T-helper 1 cell treated with Interleukin-12 subunit alpha and Interleukin-12 subunit beta and Interleukin-4 antibody, amounts not matched to agents 30 μg/mL and 1 μg/mL, for 36 hours (primary cell): ENCODE measurements at regions not wholly inside any gene's neighbourhood (a gene's known extent, or its start where the extent isn't known, plus 50 kb on each side); places are given as distances from the start of the nearest gene placed in this dataset.

ENCODE experiments used
- H3K27ac Mint-ChIP-seq: one replicate; pipeline ENCODE4 v1.8.0; 2021; ENCODE audit warnings: mild to moderate bottlenecking, mixed read lengths
- H3K27me3 Mint-ChIP-seq: one replicate; pipeline ENCODE4 v1.8.0; 2021; ENCODE audit warnings: low read depth, mixed read lengths
- H3K36me3 Mint-ChIP-seq: one replicate; pipeline ENCODE4 v1.8.0; 2021; ENCODE audit warnings: low read depth, mixed read lengths
- H3K4me1 Mint-ChIP-seq: one replicate; pipeline ENCODE4 v1.8.0; 2021; ENCODE audit warnings: low read depth, mixed read lengths
- H3K4me3 Mint-ChIP-seq: one replicate; pipeline ENCODE4 v1.8.0; 2021; ENCODE audit warnings: mild to moderate bottlenecking, moderate library complexity, mixed read lengths
- H3K9me3 Mint-ChIP-seq: one replicate; pipeline ENCODE4 v1.8.0; 2021; ENCODE audit warnings: mixed read lengths

- no peak overlapping the region for H3K4me3 Mint-ChIP-seq
- peaks cover 5% of the 10 kb centered on the region for H3K9me3 Mint-ChIP-seq
- H3K4me1 Mint-ChIP-seq, result no peaks in the 10 kb centered on the region
- no peaks in the 10 kb centered on the region for H3K27me3 Mint-ChIP-seq
- no peak overlapping the region for H3K27ac Mint-ChIP-seq
- no peaks in the 10 kb centered on the region for H3K36me3 Mint-ChIP-seq
Observed at GRCh38 chr5:156096259-156096658, 230.7 kb upstream of the SGCD start.

GRCh38 chr5:156103155-156103885, 223.6 kb upstream of the SGCD start:
- no peaks in the 10 kb centered on the region for H3K9me3 Mint-ChIP-seq
- no peaks in the 10 kb centered on the region for H3K4me1 Mint-ChIP-seq
- no peak overlapping the region for H3K27ac Mint-ChIP-seq
- H3K36me3 Mint-ChIP-seq, result no peaks in the 10 kb centered on the region
- no peak overlapping the region for H3K4me3 Mint-ChIP-seq
- H3K27me3 Mint-ChIP-seq, result peaks cover 7% of the 10 kb centered on the region

- H3K4me3 Mint-ChIP-seq, result no peak overlapping the region
- H3K27me3 Mint-ChIP-seq, result peaks cover 14% of the 10 kb centered on the region
- no peaks in the 10 kb centered on the region for H3K9me3 Mint-ChIP-seq
- H3K36me3 Mint-ChIP-seq, result no peaks in the 10 kb centered on the region
- H3K4me1 Mint-ChIP-seq, result no peaks in the 10 kb centered on the region
- H3K27ac Mint-ChIP-seq, result no peak overlapping the region
Observed at GRCh38 chr5:156109317-156110023, 217.5 kb upstream of the SGCD start.

GRCh38 chr5:156119692-156120091, 207.3 kb upstream of the SGCD start:
- Mint-ChIP-seq H3K4me3 (no peak overlapping the region), H3K27ac (no peak overlapping the region), H3K4me1 (no peaks in the 10 kb centered on the region), H3K36me3 (no peaks in the 10 kb centered on the region), H3K27me3 (peaks cover 13% of the 10 kb centered on the region), H3K9me3 (no peaks in the 10 kb centered on the region)

GRCh38 chr5:156120777-156121176, 206.2 kb upstream of the SGCD start:
- Mint-ChIP-seq H3K4me3 (no peak overlapping the region), H3K36me3 (no peaks in the 10 kb centered on the region), H3K27ac (no peak overlapping the region), H3K9me3 (no peaks in the 10 kb centered on the region), H3K4me1 (no peaks in the 10 kb centered on the region), H3K27me3 (peaks cover 13% of the 10 kb centered on the region)

GRCh38 chr5:156121234-156121633, 205.7 kb upstream of the SGCD start:
- Mint-ChIP-seq H3K27ac (no peak overlapping the region), H3K27me3 (peaks cover 13% of the 10 kb centered on the region)

GRCh38 chr5:156121882-156122281, 205.1 kb upstream of the SGCD start:
- no peaks in the 10 kb centered on the region for H3K36me3 Mint-ChIP-seq
- no peaks in the 10 kb centered on the region for H3K9me3 Mint-ChIP-seq

More at GRCh38 chr5:156121234-156121633, 205.7 kb upstream of the SGCD start:
- Mint-ChIP-seq H3K9me3 (no peaks in the 10 kb centered on the region), H3K36me3 (no peaks in the 10 kb centered on the region), H3K4me3 (no peak overlapping the region), H3K4me1 (no peaks in the 10 kb centered on the region)

GRCh38 chr5:156124708-156125107, 202.3 kb upstream of the SGCD start:
- H3K27ac Mint-ChIP-seq, result no peak overlapping the region

More at GRCh38 chr5:156121882-156122281, 205.1 kb upstream of the SGCD start:
- no peak overlapping the region for H3K27ac Mint-ChIP-seq
- H3K4me3 Mint-ChIP-seq, result no peak overlapping the region
- peaks cover 13% of the 10 kb centered on the region for H3K27me3 Mint-ChIP-seq
- no peaks in the 10 kb centered on the region for H3K4me1 Mint-ChIP-seq

GRCh38 chr5:156125118-156125517, 201.8 kb upstream of the SGCD start:
- no peaks in the 10 kb centered on the region for H3K4me1 Mint-ChIP-seq
- H3K27ac Mint-ChIP-seq, result no peak overlapping the region
- H3K27me3 Mint-ChIP-seq, result peaks cover 6% of the 10 kb centered on the region
- H3K9me3 Mint-ChIP-seq, result no peaks in the 10 kb centered on the region
- no peak overlapping the region for H3K4me3 Mint-ChIP-seq
- H3K36me3 Mint-ChIP-seq, result no peaks in the 10 kb centered on the region

More at GRCh38 chr5:156124708-156125107, 202.3 kb upstream of the SGCD start:
- no peaks in the 10 kb centered on the region for H3K36me3 Mint-ChIP-seq
- H3K9me3 Mint-ChIP-seq, result no peaks in the 10 kb centered on the region
- H3K27me3 Mint-ChIP-seq, result peaks cover 10% of the 10 kb centered on the region
- H3K4me1 Mint-ChIP-seq, result no peaks in the 10 kb centered on the region
- H3K4me3 Mint-ChIP-seq, result no peak overlapping the region

GRCh38 chr5:156126716-156127115, 200.2 kb upstream of the SGCD start:
- Mint-ChIP-seq H3K27me3 (no peaks in the 10 kb centered on the region), H3K27ac (no peak overlapping the region), H3K4me3 (no peak overlapping the region), H3K9me3 (no peaks in the 10 kb centered on the region), H3K4me1 (no peaks in the 10 kb centered on the region), H3K36me3 (no peaks in the 10 kb centered on the region)

- Mint-ChIP-seq H3K27me3 (no peaks in the 10 kb centered on the region), H3K4me3 (no peak overlapping the region), H3K4me1 (no peaks in the 10 kb centered on the region), H3K36me3 (no peaks in the 10 kb centered on the region), H3K9me3 (no peaks in the 10 kb centered on the region), H3K27ac (no peak overlapping the region)
Observed at GRCh38 chr5:156128026-156128425, 198.9 kb upstream of the SGCD start.

- Mint-ChIP-seq H3K4me1 (no peaks in the 10 kb centered on the region), H3K4me3 (no peak overlapping the region), H3K36me3 (no peaks in the 10 kb centered on the region), H3K9me3 (no peaks in the 10 kb centered on the region), H3K27ac (no peak overlapping the region), H3K27me3 (peaks cover 4% of the 10 kb centered on the region)
Observed at GRCh38 chr5:156134216-156134615, 192.7 kb upstream of the SGCD start.

- H3K4me1 Mint-ChIP-seq, result no peaks in the 10 kb centered on the region
- H3K4me3 Mint-ChIP-seq, result no peak overlapping the region
- no peaks in the 10 kb centered on the region for H3K36me3 Mint-ChIP-seq
- no peak overlapping the region for H3K27ac Mint-ChIP-seq
- H3K9me3 Mint-ChIP-seq, result no peaks in the 10 kb centered on the region
- peaks cover 4% of the 10 kb centered on the region for H3K27me3 Mint-ChIP-seq
Observed at GRCh38 chr5:156135531-156135930, 191.4 kb upstream of the SGCD start.

GRCh38 chr5:156137071-156137869, 189.7 kb upstream of the SGCD start:
- Mint-ChIP-seq H3K4me1 (peaks cover 3% of the 10 kb centered on the region), H3K9me3 (peaks cover 3% of the 10 kb centered on the region), H3K4me3 (no peak overlapping the region), H3K27ac (no peak overlapping the region), H3K36me3 (no peaks in the 10 kb centered on the region), H3K27me3 (peaks cover 4% of the 10 kb centered on the region)
